Activated CD8-positive, alpha-beta T cell treated with anti-CD3 and anti-CD28 coated beads for 36 hours (primary cell): ENCODE measurements at regions not wholly inside any gene's neighbourhood (a gene's known extent, or its start where the extent isn't known, plus 50 kb on each side); places are given as distances from the start of the nearest gene placed in this dataset.

ENCODE experiments used
- ATAC-seq: fragments of 200-7000 bp; cut with Tn5 transposase; one replicate; pipeline ENCODE4 v1.10.0; 2021; ENCODE audit warnings: mild to moderate bottlenecking, moderate library complexity
- CTCF ChIA-PET: fragments of 350-600 bp; sonication (Branson Sonifier 250); formaldehyde crosslinking; loops from one replicate; lab custom pipeline; 2021; ENCODE audit warnings: antibody characterized with exemption; lab: Charles Lee
- POLR2A ChIA-PET: fragments of 350-600 bp; sonication (Branson Sonifier 250); formaldehyde crosslinking; loops from one replicate; lab custom pipeline; 2021; ENCODE audit warnings: antibody characterized with exemption; lab: Charles Lee
- DNase-seq: peaks from one replicate; pipeline ENCODE4 v3.0.0-alpha.2; 2020
- H3K27ac Mint-ChIP-seq: one replicate; pipeline ENCODE4 v1.8.0; 2021; ENCODE audit warnings: mild to moderate bottlenecking, mixed read lengths
- H3K27me3 Mint-ChIP-seq: one replicate; pipeline ENCODE4 v1.8.0; 2021; ENCODE audit warnings: mixed read lengths
- H3K36me3 Mint-ChIP-seq: one replicate; pipeline ENCODE4 v1.8.0; 2021; ENCODE audit warnings: low read depth, mixed read lengths
- H3K4me1 Mint-ChIP-seq: one replicate; pipeline ENCODE4 v1.8.0; 2021; ENCODE audit warnings: low read depth, mixed read lengths
- H3K4me3 Mint-ChIP-seq: one replicate; pipeline ENCODE4 v1.8.0; 2021; ENCODE audit warnings: mild to moderate bottlenecking, moderate library complexity, mixed read lengths
- H3K9me3 Mint-ChIP-seq: one replicate; pipeline ENCODE4 v1.8.0; 2021; ENCODE audit warnings: mixed read lengths
- CTCF ChIP-seq: fragments of 200-600 bp; IDR thresholded peaks from one replicate; pipeline ENCODE4 v1.8.0; 2022; ENCODE audit warnings: antibody characterized with exemption, mild to moderate bottlenecking
- intact Hi-C: fragments of 100-400 bp; cut with micrococcal nuclease; formaldehyde crosslinking; loops from one replicate; pipeline ENCODE4 v1.10.0; 2022

DNA sequence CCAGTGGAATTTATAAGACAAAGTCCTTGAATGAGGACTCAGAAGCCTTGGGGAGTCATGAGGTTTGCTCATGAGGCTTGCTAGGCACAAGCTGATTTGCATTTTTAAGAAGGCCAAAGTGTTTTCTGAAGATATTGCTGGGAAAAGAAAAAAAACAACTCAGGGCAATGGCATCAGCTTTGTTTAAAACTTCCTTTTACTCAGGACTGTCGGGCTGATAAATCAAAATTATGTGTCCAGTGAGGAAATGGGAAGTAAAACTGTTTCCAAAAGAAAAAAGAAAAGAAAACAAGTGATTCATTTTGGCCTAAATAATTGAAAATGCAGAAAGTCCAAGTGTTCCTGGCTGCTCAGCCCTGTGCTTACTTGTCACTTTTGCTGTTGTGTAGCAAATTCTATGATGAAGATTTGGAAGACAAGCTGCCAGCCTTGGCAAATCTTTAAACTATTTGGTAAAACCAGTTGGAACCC lies 282.4 kb downstream of the HLX start:
- no peaks in the 10 kb centered on the region for H3K9me3 Mint-ChIP-seq
- no peak for DNase-seq
- ChIA-PET POLR2A (no interaction called here), CTCF (interaction anchor here (1.0 kb wide), 1 partner anchor 42 kb away, joined by 3 read pairs; no protein-coding TSS in a partner anchor)
- ATAC-seq: no peak
- no peak overlapping the region for H3K4me3 Mint-ChIP-seq
- H3K4me1 Mint-ChIP-seq: no peaks in the 10 kb centered on the region
- no peaks in the 10 kb centered on the region for H3K27me3 Mint-ChIP-seq
- no peak for TF ChIP-seq CTCF
- H3K36me3 Mint-ChIP-seq: no peaks in the 10 kb centered on the region
- H3K27ac Mint-ChIP-seq: no peak overlapping the region
- intact Hi-C loops: no loop called here

DNA sequence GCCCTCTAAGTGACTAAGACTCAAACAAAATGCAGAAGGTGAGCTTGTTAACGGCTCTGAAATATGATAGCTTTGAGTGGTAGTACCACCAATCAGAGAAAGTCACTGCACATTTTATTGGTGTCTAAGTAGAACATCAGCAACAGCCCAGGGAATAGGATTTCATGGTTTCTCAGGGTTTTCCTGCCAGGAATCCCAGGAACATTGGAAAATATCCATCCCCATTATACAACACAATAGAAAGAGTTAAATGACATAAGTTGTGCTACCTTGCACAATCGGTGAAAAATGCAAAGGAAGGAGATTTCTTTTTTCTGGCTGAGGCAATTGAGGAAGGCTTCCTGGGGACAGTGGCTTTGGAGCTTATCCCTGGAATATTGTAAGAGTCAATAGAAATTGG lies 283.1 kb downstream of the HLX start:
- Mint-ChIP-seq H3K36me3 (no peaks in the 10 kb centered on the region), H3K27me3 (peaks cover 1% of the 10 kb centered on the region), H3K4me1 (no peaks in the 10 kb centered on the region), H3K4me3 (no peak overlapping the region), H3K27ac (no peak overlapping the region), H3K9me3 (no peaks in the 10 kb centered on the region)
- DNase-seq: no peak
- intact Hi-C loops: no loop called here
- no peak for ATAC-seq
- no peak for TF ChIP-seq CTCF
- ChIA-PET CTCF (interaction anchor here (1.0 kb wide), 1 partner anchor 41 kb away, joined by 3 read pairs; no protein-coding TSS in a partner anchor), POLR2A (no interaction called here)

- ATAC-seq (no peak), DNase-seq (no peak)
- no peaks in the 10 kb centered on the region for H3K36me3 Mint-ChIP-seq
- no peak for TF ChIP-seq CTCF
- no peak overlapping the region for H3K4me3 Mint-ChIP-seq
- ChIA-PET POLR2A (no interaction called here), CTCF (interaction anchor here (1.2 kb wide), 1 partner anchor 41 kb away, joined by 3 read pairs; no protein-coding TSS in a partner anchor)
- H3K4me1 Mint-ChIP-seq: no peaks in the 10 kb centered on the region
- no peaks in the 10 kb centered on the region for H3K9me3 Mint-ChIP-seq
- H3K27ac Mint-ChIP-seq: no peak overlapping the region
- H3K27me3 Mint-ChIP-seq: peaks cover 2% of the 10 kb centered on the region
- intact Hi-C loops: no loop called here
Observed at GRCh38 chr1:221162939-221163338, 283.7 kb downstream of the HLX start.

DNA sequence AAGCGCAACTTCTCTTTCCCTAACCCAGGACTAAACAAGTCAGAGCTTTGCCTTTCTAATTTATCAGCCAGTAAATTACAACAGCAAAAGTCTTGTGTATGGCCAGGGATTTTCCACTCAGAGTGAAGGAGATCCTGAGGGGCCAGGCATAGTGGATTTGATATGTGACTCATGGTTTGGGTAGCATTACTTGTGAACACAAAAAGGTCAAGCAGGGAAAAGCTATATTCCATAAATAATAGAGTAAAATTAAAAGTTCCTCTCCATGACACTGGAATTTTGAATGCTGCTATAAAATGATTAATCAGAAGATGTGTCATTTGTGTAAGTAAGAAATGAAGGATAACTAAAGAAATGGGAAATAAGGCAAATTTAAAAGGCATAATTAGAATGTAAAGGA lies 284.8 kb downstream of the HLX start:
- intact Hi-C loops: no loop called here

More for the DNA sequence above, 284.8 kb downstream of the HLX start:
- no peak for TF ChIP-seq CTCF
- Mint-ChIP-seq H3K4me1 (no peaks in the 10 kb centered on the region), H3K9me3 (no peaks in the 10 kb centered on the region), H3K4me3 (no peak overlapping the region), H3K27me3 (peaks cover 2% of the 10 kb centered on the region), H3K36me3 (no peaks in the 10 kb centered on the region), H3K27ac (no peak overlapping the region)
- ChIA-PET POLR2A (no interaction called here), CTCF (interaction anchor here (1.2 kb wide), 1 partner anchor 40 kb away, joined by 3 read pairs; no protein-coding TSS in a partner anchor)
- ATAC-seq (no peak), DNase-seq (no peak)
